HepG2 (cell line): ENCODE measurements at regions not wholly inside any gene's neighbourhood (a gene's known extent, or its start where the extent isn't known, plus 50 kb on each side); places are given as distances from the start of the nearest gene placed in this dataset.

ENCODE experiments used
- ATAC-seq: fragments of 200-7000 bp; cut with Tn5 transposase; 3 replicates; pipeline ENCODE4 v1.9.1; 2020; ENCODE audit warnings: mild to moderate bottlenecking, moderate library complexity
- BruUV-seq: library from RNA; stranded (reverse); fragments of 400-500 nt; replicated peaks from 2 replicates; lab custom pipeline; 2021; lab: Mats Ljungman, UMichigan
- CTCF ChIA-PET: fragments of 300-600 bp; formaldehyde crosslinking; extraction: SDS; loops from one replicate; lab custom pipeline; 2021; ENCODE audit warnings: low total read pairs, inconsistent platforms, low intra/inter-chr PET ratio; lab: Yijun Ruan, JAX
- POLR2A ChIA-PET: fragments of 350-600 bp; sonication (Branson Sonifier 250); formaldehyde crosslinking; loops from one replicate; lab custom pipeline; 2020; ENCODE audit warnings: antibody characterized with exemption, inconsistent platforms; lab: Yijun Ruan, JAX
- DNase-seq: peaks from one replicate; pipeline ENCODE4 v3.0.0-alpha.2; 2015; ENCODE audit warnings: low spot score
- FAIRE-seq: peaks from 3 replicates; lab custom pipeline; 2011; peaks lifted over from hg19 to GRCh38; lab: Jason Lieb, UNC
- H2AFZ ChIP-seq: one replicate; pipeline ENCODE4 v1.6.1; 2011; ENCODE audit warnings: low read length, inconsistent platforms
- H3K27ac ChIP-seq: fragments of 300-600 bp; 3 replicates; pipeline ENCODE4 v1.8.0; 2011; ENCODE audit warnings: mixed run types, mild to moderate bottlenecking, mixed read lengths, low read length, inconsistent platforms; ENCODE audit not compliant: insufficient read depth; ENCODE audit errors: extremely low read length
- H3K27me3 ChIP-seq, 2 experiments: fragments of 200-600 bp in 1 of 2; 2 replicates in 1 of 2; 3 replicates in 1 of 2; pipeline versions ENCODE4 v1.6.0 to v1.8.0; 2011; ENCODE audit warnings: low read length in 2 of 2, mild to moderate bottlenecking in 2 of 2, moderate library complexity in 2 of 2, inconsistent platforms in 1 of 2; ENCODE audit not compliant: insufficient read depth in 2 of 2, control insufficient read depth in 1 of 2
- H3K36me3 ChIP-seq, 2 experiments: fragments of 200-600 bp in 1 of 2; replicated peaks in 1 of 2; 2 replicates in 1 of 2; 3 replicates in 1 of 2; pipeline versions ENCODE4 v1.5.1 to v1.8.0; 2011; ENCODE audit warnings: low read length in 2 of 2, inconsistent platforms in 1 of 2; ENCODE audit not compliant: insufficient read depth in 2 of 2, control insufficient read depth in 1 of 2
- H3K4me1 ChIP-seq: 2 replicates; pipeline ENCODE4 v1.5.1; 2012; ENCODE audit warnings: low read length, inconsistent platforms; ENCODE audit not compliant: insufficient read depth
- H3K4me2 ChIP-seq: 2 replicates; pipeline ENCODE4 v1.6.0; 2011; ENCODE audit warnings: low read depth, low read length, inconsistent platforms
- H3K4me3 ChIP-seq, 3 experiments: fragments of 200-600 bp in 1 of 3; sonication (generic), shearing (Covaris generic) in 1 of 3; replicated peaks in 1 of 3; 2 replicates each; pipeline ENCODE4 v1.5.1; 2011 to 2016; ENCODE audit warnings: low read length in 3 of 3, inconsistent platforms in 2 of 3, low read depth in 2 of 3, mild to moderate bottlenecking in 2 of 3, control low read depth in 1 of 3, mixed read lengths in 1 of 3; ENCODE audit not compliant: insufficient read depth in 1 of 3
- H3K79me2 ChIP-seq: one replicate; pipeline ENCODE4 v1.6.1; 2011; ENCODE audit warnings: low read length, inconsistent platforms; ENCODE audit not compliant: insufficient read depth
- H3K9ac ChIP-seq: 2 replicates; pipeline ENCODE4 v1.6.0; 2011; ENCODE audit warnings: mild to moderate bottlenecking, low read depth, low read length, inconsistent platforms; ENCODE audit not compliant: insufficient read depth
- H3K9me3 ChIP-seq: 2 replicates; pipeline ENCODE4 v1.5.1; 2012; ENCODE audit warnings: mild to moderate bottlenecking, low read length
- H4K20me1 ChIP-seq: 2 replicates; pipeline ENCODE4 v1.6.0; 2011; ENCODE audit warnings: inconsistent platforms, mild to moderate bottlenecking, low read length, moderate library complexity; ENCODE audit not compliant: insufficient read depth
- ATM ChIP-seq: fragments of 450-650 bp; IDR thresholded peaks from 2 replicates; pipeline ENCODE4 v1.7.1; 2017; ENCODE audit warnings: mild to moderate bottlenecking, borderline replicate concordance
- DMTF1 ChIP-seq: sonication (generic); formaldehyde crosslinking; IDR thresholded peaks from 2 replicates; pipeline ENCODE4 v1.4.0; 2020; ENCODE audit warnings: mild to moderate bottlenecking, missing genetic modification reagents
- IRX3 ChIP-seq: sonication (generic); formaldehyde crosslinking; IDR thresholded peaks from 2 replicates; pipeline ENCODE4 v1.8.1; 2023; ENCODE audit warnings: mild to moderate bottlenecking, low read depth, missing genetic modification reagents, borderline replicate concordance
- PRDM10 ChIP-seq: sonication (generic); formaldehyde crosslinking; IDR thresholded peaks from 2 replicates; pipeline ENCODE4 v1.4.0; 2020; ENCODE audit warnings: low read depth, missing genetic modification reagents
- RAD21 ChIP-seq: fragments of 450-650 bp; formaldehyde crosslinking; IDR thresholded peaks from 2 replicates; pipeline ENCODE4 v1.5.0; 2020; ENCODE audit warnings: mild to moderate bottlenecking
- TARDBP ChIP-seq: sonication (generic); formaldehyde crosslinking; IDR thresholded peaks from 2 replicates; pipeline ENCODE4 v1.8.0; 2022; ENCODE audit warnings: mild to moderate bottlenecking, missing genetic modification reagents
- ZBTB38 ChIP-seq: sonication (generic); formaldehyde crosslinking; IDR thresholded peaks from 2 replicates; pipeline ENCODE4 v1.5.1; 2020; ENCODE audit warnings: mild to moderate bottlenecking, missing genetic modification reagents
- ZNF136 ChIP-seq: sonication (generic); formaldehyde crosslinking; IDR thresholded peaks from 2 replicates; pipeline ENCODE4 v1.8.1; 2022; ENCODE audit warnings: low read depth, mild to moderate bottlenecking, moderate library complexity, missing genetic modification reagents
- ZNF260 ChIP-seq: sonication (generic); formaldehyde crosslinking; IDR thresholded peaks from 2 replicates; pipeline ENCODE4 v1.4.0; 2020; ENCODE audit warnings: missing genetic modification reagents, low read depth, mild to moderate bottlenecking, borderline replicate concordance
- ZNF296 ChIP-seq: sonication (generic); formaldehyde crosslinking; conservative IDR thresholded peaks from 2 replicates; pipeline ENCODE4 v1.5.0; 2020; ENCODE audit warnings: mild to moderate bottlenecking, missing genetic modification reagents
- WGBS: methylation state at CpG from one replicate; pipeline ENCODE4 v1.1.6; 2017; ENCODE audit warnings: low lambda C conversion rate; 5-methylcytosine and 5-hydroxymethylcytosine counted together
- in situ Hi-C: cut with HindIII; loops from 2 replicates; pipeline ENCODE4 v1.10.0; 2017; ENCODE audit warnings: low pct_unique_long_range_greater_than_20kb; ENCODE audit not compliant: extremely low pct_ligation_motif_present
- intact Hi-C: fragments of 100-400 bp; cut with micrococcal nuclease; formaldehyde crosslinking; loops from one replicate; pipeline ENCODE4 v1.10.0; 2022; ENCODE audit not compliant: unreplicated experiment
- TF ChIP-seq, protein P1 (sequence below): IDR thresholded peaks from 2 replicates; pipeline ENCODE4 v1.6.1; 2016; ENCODE audit warnings: low read depth, missing genetic modification reagents, missing compliant biosample characterization
- TF ChIP-seq, protein P2 (sequence below): sonication (generic); formaldehyde crosslinking; IDR thresholded peaks from 2 replicates; pipeline ENCODE4 v1.8.0; 2022; ENCODE audit warnings: mild to moderate bottlenecking, missing genetic modification reagents, borderline replicate concordance

DNA sequence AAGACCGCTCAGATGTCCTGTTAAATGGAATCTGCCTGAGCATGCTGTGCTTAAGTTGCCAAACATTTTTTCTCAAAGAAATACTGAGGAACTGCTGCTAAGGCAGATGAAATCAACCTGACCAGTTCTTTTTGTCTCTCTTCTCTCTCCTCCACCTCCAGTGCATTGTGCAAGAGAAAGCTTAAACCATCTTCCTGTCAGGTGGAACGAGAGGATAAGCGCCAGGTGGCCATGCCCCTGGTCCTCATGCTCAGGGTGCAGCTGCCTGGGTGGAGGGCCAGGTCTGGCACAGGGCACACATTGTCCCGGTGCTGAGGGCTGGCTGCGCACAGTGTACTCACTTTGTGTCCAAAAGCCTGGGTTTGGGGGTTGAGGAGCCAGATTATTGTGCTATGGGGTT lies 176.2 kb upstream of the TP63 start:
- intact Hi-C loops: no loop called here
- 24% methylated on average over 4 of the region's 5 CpGs for WGBS
- Histone ChIP-seq H3K36me3 (no peaks in the 10 kb centered on the region), H3K4me1 (no peaks in the 10 kb centered on the region), H3K79me2 (no peaks in the 10 kb centered on the region), H3K9ac (no peak overlapping the region), H3K4me3 (no peak overlapping the region), H3K4me2 (no peak overlapping the region), H2AFZ (no peak overlapping the region), H3K27me3 (no peaks in the 10 kb centered on the region), H4K20me1 (no peaks in the 10 kb centered on the region), H3K9me3 (no peaks in the 10 kb centered on the region), H3K27ac (no peak overlapping the region)
- no peak for ATAC-seq
- CTCF ChIA-PET: no interaction called here
- in situ Hi-C loops: no loop called here
- no TSS peak for BruUV-seq
- FAIRE-seq: no peak
- POLR2A ChIA-PET: no interaction called here
- DNase-seq: no peak
- TF ChIP-seq ZNF296 (CRISPR knock-in tag) (no peak), ZBTB38 (no peak), ATM (no peak), IRX3 (CRISPR knock-in tag) (no peak), PRDM10 (CRISPR knock-in tag) (no peak), ZNF136 (CRISPR knock-in tag) (no peak), TARDBP (CRISPR knock-in tag) (no peak), DMTF1 (CRISPR knock-in tag) (no peak), RAD21 (CRISPR knock-in tag) (no peak), ZNF260 (CRISPR knock-in tag) (no peak)
- TF ChIP-seq, protein P1, sequence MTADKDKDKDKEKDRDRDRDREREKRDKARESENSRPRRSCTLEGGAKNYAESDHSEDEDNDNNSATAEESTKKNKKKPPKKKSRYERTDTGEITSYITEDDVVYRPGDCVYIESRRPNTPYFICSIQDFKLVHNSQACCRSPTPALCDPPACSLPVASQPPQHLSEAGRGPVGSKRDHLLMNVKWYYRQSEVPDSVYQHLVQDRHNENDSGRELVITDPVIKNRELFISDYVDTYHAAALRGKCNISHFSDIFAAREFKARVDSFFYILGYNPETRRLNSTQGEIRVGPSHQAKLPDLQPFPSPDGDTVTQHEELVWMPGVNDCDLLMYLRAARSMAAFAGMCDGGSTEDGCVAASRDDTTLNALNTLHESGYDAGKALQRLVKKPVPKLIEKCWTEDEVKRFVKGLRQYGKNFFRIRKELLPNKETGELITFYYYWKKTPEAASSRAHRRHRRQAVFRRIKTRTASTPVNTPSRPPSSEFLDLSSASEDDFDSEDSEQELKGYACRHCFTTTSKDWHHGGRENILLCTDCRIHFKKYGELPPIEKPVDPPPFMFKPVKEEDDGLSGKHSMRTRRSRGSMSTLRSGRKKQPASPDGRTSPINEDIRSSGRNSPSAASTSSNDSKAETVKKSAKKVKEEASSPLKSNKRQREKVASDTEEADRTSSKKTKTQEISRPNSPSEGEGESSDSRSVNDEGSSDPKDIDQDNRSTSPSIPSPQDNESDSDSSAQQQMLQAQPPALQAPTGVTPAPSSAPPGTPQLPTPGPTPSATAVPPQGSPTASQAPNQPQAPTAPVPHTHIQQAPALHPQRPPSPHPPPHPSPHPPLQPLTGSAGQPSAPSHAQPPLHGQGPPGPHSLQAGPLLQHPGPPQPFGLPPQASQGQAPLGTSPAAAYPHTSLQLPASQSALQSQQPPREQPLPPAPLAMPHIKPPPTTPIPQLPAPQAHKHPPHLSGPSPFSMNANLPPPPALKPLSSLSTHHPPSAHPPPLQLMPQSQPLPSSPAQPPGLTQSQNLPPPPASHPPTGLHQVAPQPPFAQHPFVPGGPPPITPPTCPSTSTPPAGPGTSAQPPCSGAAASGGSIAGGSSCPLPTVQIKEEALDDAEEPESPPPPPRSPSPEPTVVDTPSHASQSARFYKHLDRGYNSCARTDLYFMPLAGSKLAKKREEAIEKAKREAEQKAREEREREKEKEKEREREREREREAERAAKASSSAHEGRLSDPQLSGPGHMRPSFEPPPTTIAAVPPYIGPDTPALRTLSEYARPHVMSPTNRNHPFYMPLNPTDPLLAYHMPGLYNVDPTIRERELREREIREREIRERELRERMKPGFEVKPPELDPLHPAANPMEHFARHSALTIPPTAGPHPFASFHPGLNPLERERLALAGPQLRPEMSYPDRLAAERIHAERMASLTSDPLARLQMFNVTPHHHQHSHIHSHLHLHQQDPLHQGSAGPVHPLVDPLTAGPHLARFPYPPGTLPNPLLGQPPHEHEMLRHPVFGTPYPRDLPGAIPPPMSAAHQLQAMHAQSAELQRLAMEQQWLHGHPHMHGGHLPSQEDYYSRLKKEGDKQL (CRISPR knock-in tag): no peak
- TF ChIP-seq, protein P2, sequence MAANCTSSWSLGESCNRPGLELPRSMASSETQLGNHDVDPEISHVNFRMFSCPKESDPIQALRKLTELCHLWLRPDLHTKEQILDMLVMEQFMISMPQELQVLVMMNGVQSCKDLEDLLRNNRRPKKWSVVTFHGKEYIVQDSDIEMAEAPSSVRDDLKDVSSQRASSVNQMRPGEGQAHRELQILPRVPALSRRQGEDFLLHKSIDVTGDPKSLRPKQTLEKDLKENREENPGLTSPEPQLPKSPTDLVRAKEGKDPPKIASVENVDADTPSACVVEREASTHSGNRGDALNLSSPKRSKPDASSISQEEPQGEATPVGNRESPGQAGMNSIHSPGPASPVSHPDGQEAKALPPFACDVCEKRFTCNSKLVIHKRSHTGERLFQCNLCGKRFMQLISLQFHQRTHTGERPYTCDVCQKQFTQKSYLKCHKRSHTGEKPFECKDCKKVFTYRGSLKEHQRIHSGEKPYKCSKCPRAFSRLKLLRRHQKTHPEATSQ: no peak
